Endothelial cell of umbilical vein (primary cell): ENCODE measurements at regions not wholly inside any gene's neighbourhood (a gene's known extent, or its start where the extent isn't known, plus 50 kb on each side); places are given as distances from the start of the nearest gene placed in this dataset.

Source experiments
- BruUV-seq: library from RNA; stranded (reverse); fragments of 400-500 nt; replicated peaks from 2 replicates; lab custom pipeline; 2021; lab: Mats Ljungman, UMichigan
- CTCF ChIA-PET: fragments of 300-600, 350-600 bp; sonication (Branson Sonifier 250); formaldehyde crosslinking; loops from one replicate; lab custom pipeline; 2021; ENCODE audit warnings: antibody characterized with exemption, inconsistent platforms; lab: Charles Lee
- POLR2A ChIA-PET: fragments of 300-600, 350-600 bp; sonication (Branson Sonifier 250); formaldehyde crosslinking; loops from one replicate; lab custom pipeline; 2021; ENCODE audit warnings: antibody characterized with exemption, inconsistent platforms; lab: Charles Lee
- DNase-seq: peaks from one replicate; pipeline ENCODE4 v3.0.0-alpha.2; 2011; ENCODE audit warnings: low read depth, low spot score
- FAIRE-seq: peaks from 2 replicates; lab custom pipeline; 2011; peaks lifted over from hg19 to GRCh38; lab: Jason Lieb, UNC
- H2AFZ ChIP-seq: 2 replicates; pipeline ENCODE4 v1.6.0; 2012; ENCODE audit warnings: low read depth, low read length, control low read depth, inconsistent platforms
- H3K27ac ChIP-seq: 2 replicates; pipeline ENCODE4 v1.5.1; 2011; ENCODE audit warnings: low read depth, mild to moderate bottlenecking, control low read depth, low read length, moderate library complexity; ENCODE audit not compliant: insufficient read depth
- H3K27me3 ChIP-seq, 2 experiments: 2 replicates each; pipeline versions ENCODE4 v1.6.0 to v1.6.1; 2011; ENCODE audit warnings: low read length in 2 of 2, mixed read lengths in 1 of 2; ENCODE audit not compliant: control insufficient read depth in 2 of 2, insufficient read depth in 2 of 2
- H3K36me3 ChIP-seq, 2 experiments: 2 replicates in 1 of 2; 3 replicates in 1 of 2; pipeline ENCODE4 v1.5.1; 2011; ENCODE audit warnings: low read length in 2 of 2, mild to moderate bottlenecking in 1 of 2, moderate library complexity in 1 of 2; ENCODE audit not compliant: control insufficient read depth in 2 of 2, insufficient read depth in 2 of 2; ENCODE audit errors: extremely low read depth in 1 of 2
- H3K4me1 ChIP-seq: 3 replicates; pipeline ENCODE4 v1.5.1; 2011; ENCODE audit warnings: mild to moderate bottlenecking, low read length; ENCODE audit not compliant: control insufficient read depth, insufficient read depth; ENCODE audit errors: extremely low read depth
- H3K4me2 ChIP-seq: 2 replicates; pipeline ENCODE4 v1.6.1; 2011; ENCODE audit warnings: low read length, control low read depth, mixed read lengths; ENCODE audit not compliant: insufficient read depth
- H3K4me3 ChIP-seq, 3 experiments: fragments of 200-600 bp in 1 of 3; sonication (generic), shearing (Covaris generic) in 1 of 3; replicated peaks in 1 of 3; 2 replicates each; pipeline ENCODE4 v1.5.1; 2011 to 2016; ENCODE audit warnings: control low read depth in 3 of 3, low read length in 3 of 3, mild to moderate bottlenecking in 2 of 3, inconsistent platforms in 1 of 3, low read depth in 1 of 3, moderate library complexity in 1 of 3; ENCODE audit not compliant: insufficient read depth in 1 of 3
- H3K79me2 ChIP-seq: 2 replicates; pipeline ENCODE4 v1.6.0; 2012; ENCODE audit warnings: low read length, inconsistent platforms; ENCODE audit not compliant: control insufficient read depth, insufficient read depth
- H3K9ac ChIP-seq: replicated peaks from 2 replicates; pipeline ENCODE3; 2011; ENCODE audit warnings: low read length, control low read depth; ENCODE audit not compliant: insufficient read depth; ENCODE audit errors: extremely low read depth
- H3K9me1 ChIP-seq: replicated peaks from 3 replicates; pipeline ENCODE4 v1.6.0; 2011; ENCODE audit warnings: mild to moderate bottlenecking, low read length; ENCODE audit not compliant: control insufficient read depth, insufficient read depth; ENCODE audit errors: extremely low read depth
- H3K9me3 ChIP-seq: replicated peaks from 2 replicates; pipeline ENCODE4 v1.5.1; 2012; ENCODE audit warnings: low read length, inconsistent platforms; ENCODE audit not compliant: control insufficient read depth, insufficient read depth
- H4K20me1 ChIP-seq: replicated peaks from 2 replicates; pipeline ENCODE3; 2011; ENCODE audit warnings: mild to moderate bottlenecking, low read length; ENCODE audit not compliant: control insufficient read depth, insufficient read depth; ENCODE audit errors: extremely low read depth
- EZH2 ChIP-seq: IDR thresholded peaks from 2 replicates; pipeline ENCODE4 v1.6.1; 2012; ENCODE audit warnings: borderline replicate concordance, low read depth, mild to moderate bottlenecking, moderate library complexity, low read length, inconsistent platforms; ENCODE audit not compliant: severe bottlenecking
- FOS ChIP-seq: IDR thresholded peaks from 2 replicates; pipeline ENCODE4 v1.6.1; 2011; ENCODE audit warnings: mild to moderate bottlenecking, low read length, moderate library complexity, borderline replicate concordance; ENCODE audit not compliant: insufficient read depth
- GATA2 ChIP-seq: IDR thresholded peaks from 2 replicates; pipeline ENCODE4 v1.7.0; 2011; ENCODE audit warnings: low read depth, mild to moderate bottlenecking, moderate library complexity, mixed read lengths, low read length; ENCODE audit not compliant: insufficient read length, insufficient read depth
- JUN ChIP-seq: IDR thresholded peaks from 2 replicates; pipeline ENCODE4 v1.6.1; 2011; ENCODE audit warnings: borderline replicate concordance, low read depth; ENCODE audit not compliant: insufficient read length, insufficient read depth
- MAX ChIP-seq: IDR thresholded peaks from 2 replicates; pipeline ENCODE4 v1.6.1; 2011; ENCODE audit not compliant: insufficient read depth, insufficient read length
- MYC ChIP-seq: IDR thresholded peaks from one replicate; pipeline ENCODE4 v1.6.1; 2011; ENCODE audit warnings: mild to moderate bottlenecking, low read depth, low read length
- POLR2A ChIP-seq: IDR thresholded peaks from 2 replicates; pipeline ENCODE4 v1.6.1; 2012; ENCODE audit warnings: low read depth, mild to moderate bottlenecking, control low read depth, low read length
- POLR2AphosphoS5 ChIP-seq: IDR thresholded peaks from 2 replicates; pipeline ENCODE4 v1.6.1; 2012; ENCODE audit warnings: low read depth, mild to moderate bottlenecking, control low read depth, low read length, moderate library complexity; ENCODE audit not compliant: insufficient read depth
- dilution Hi-C: fragments of 300-500 bp; cut with MboI; formaldehyde crosslinking; loops from one replicate; pipeline ENCODE4 v1.15.0; 2019; ENCODE audit warnings: low sequenced_read_pairs; ENCODE audit not compliant: extremely low pct_ligation_motif_present
- intact Hi-C: fragments of 100-400 bp; cut with micrococcal nuclease; formaldehyde crosslinking; loops from one replicate; pipeline ENCODE4 v1.10.0; 2022
- TF ChIP-seq, protein P1 (sequence below), 2 donors: IDR thresholded peaks; 1 replicate in 1 of 2; 2 replicates in 1 of 2; pipeline ENCODE4 v1.5.1; 2011; ENCODE audit warnings: low read length in 2 of 2, mild to moderate bottlenecking in 2 of 2, moderate library complexity in 2 of 2, control low read depth in 1 of 2, inconsistent platforms in 1 of 2, low read depth in 1 of 2; ENCODE audit not compliant: insufficient read depth in 1 of 2; ENCODE audit errors: extremely low read depth in 1 of 2

- Histone ChIP-seq H3K79me2 (no peaks in the 10 kb centered on the region), H3K4me1 (no peaks in the 10 kb centered on the region), H4K20me1 (no peaks in the 10 kb centered on the region), H3K4me2 (no peak overlapping the region), H3K36me3 (no peaks in the 10 kb centered on the region), H3K9me1 (no peaks in the 10 kb centered on the region), H2AFZ (no peak overlapping the region), H3K27ac (no peak overlapping the region), H3K4me3 (no peak overlapping the region), H3K9ac (no peak overlapping the region), H3K27me3 (no peaks in the 10 kb centered on the region), H3K9me3 (no peaks in the 10 kb centered on the region)
- intact Hi-C loops (no loop called here), dilution Hi-C loops (no loop called here)
- ChIA-PET POLR2A (no interaction called here), CTCF (no interaction called here)
- FAIRE-seq (no peak), DNase-seq (no peak)
- TF ChIP-seq EZH2, result no peak
- TF ChIP-seq, protein P1, sequence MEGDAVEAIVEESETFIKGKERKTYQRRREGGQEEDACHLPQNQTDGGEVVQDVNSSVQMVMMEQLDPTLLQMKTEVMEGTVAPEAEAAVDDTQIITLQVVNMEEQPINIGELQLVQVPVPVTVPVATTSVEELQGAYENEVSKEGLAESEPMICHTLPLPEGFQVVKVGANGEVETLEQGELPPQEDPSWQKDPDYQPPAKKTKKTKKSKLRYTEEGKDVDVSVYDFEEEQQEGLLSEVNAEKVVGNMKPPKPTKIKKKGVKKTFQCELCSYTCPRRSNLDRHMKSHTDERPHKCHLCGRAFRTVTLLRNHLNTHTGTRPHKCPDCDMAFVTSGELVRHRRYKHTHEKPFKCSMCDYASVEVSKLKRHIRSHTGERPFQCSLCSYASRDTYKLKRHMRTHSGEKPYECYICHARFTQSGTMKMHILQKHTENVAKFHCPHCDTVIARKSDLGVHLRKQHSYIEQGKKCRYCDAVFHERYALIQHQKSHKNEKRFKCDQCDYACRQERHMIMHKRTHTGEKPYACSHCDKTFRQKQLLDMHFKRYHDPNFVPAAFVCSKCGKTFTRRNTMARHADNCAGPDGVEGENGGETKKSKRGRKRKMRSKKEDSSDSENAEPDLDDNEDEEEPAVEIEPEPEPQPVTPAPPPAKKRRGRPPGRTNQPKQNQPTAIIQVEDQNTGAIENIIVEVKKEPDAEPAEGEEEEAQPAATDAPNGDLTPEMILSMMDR (IDR thresholded peaks at IDR 0.05; ENCODE audit: extremely low read depth in 1 of 2, insufficient read depth in 1 of 2, low read depth in 1 of 2, low read length in 2 of 2), result no peak
- TF ChIP-seq POLR2AphosphoS5, result no peak
- no peak for TF ChIP-seq MAX
- TF ChIP-seq MYC, result no peak
- no peak for TF ChIP-seq GATA2
- TF ChIP-seq POLR2A, result no peak
- TF ChIP-seq FOS, result no peak
- no peak for TF ChIP-seq JUN
- BruUV-seq, result no TSS peak
Observed at GRCh38 chr11:109957000-109957399, 136.2 kb upstream of the ZC3H12C start.
